ENCODE measurements at regions not wholly inside any gene's neighbourhood (a gene's known extent, or its start where the extent isn't known, plus 50 kb on each side); places are given as distances from the start of the nearest gene placed in this dataset.
A peak's percentile ranks its signal among the peaks of the same experiment; 100 is the strongest.

- no peak for DNase-seq
Observed at GRCh38 chr20:40538131-40538530, 150.9 kb downstream of the MAFB start.

- no peak for DNase-seq
Observed at GRCh38 chr20:40536808-40537207, 152.2 kb downstream of the MAFB start.

GRCh38 chr20:40535816-40536215 lies 153.2 kb downstream of the MAFB start:
- no peak for DNase-seq

DNA sequence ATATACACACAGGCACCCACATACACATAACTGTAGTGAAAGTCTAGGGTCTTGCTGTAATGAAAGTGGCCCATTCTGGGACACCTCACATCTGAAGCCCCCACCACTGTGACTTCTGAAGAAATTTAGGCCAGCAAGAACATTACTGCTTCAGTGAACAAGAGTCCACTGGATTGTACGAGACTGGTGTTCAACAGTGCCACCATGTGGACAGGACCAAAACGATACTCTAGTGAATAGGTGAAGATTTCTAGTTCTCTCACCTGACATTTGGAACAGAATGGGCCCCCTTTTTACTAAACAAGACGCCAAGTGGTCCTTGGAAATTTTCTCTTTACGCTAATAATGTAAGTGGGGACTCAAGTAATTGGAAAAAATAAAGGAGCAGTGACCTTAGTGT lies 156.9 kb downstream of the MAFB start:
- DNase-seq: no peak

GRCh38 chr20:40525351-40525750 lies 163.7 kb downstream of the MAFB start:
- no peak for DNase-seq

DNA sequence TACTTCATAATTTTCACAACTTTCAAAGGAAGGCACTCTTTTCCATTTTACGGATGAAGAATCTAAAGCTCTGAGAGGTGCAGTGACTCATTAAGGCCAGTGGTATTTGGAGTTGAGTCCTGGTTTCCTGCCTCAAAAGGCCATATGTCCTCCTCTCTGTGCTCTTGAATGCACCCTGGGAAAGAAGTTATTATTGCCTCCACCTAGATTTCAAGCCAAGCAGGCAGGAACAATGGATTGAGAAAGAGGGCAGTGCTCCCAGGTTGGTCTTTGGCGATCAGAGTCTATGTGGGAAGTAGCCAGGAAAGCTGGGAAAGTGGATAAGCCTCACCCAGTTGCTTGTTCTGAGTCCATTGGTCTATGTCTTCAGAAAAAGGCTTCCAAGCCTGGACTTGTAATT lies 165.0 kb downstream of the MAFB start:
- DNase-seq: no peak

DNA sequence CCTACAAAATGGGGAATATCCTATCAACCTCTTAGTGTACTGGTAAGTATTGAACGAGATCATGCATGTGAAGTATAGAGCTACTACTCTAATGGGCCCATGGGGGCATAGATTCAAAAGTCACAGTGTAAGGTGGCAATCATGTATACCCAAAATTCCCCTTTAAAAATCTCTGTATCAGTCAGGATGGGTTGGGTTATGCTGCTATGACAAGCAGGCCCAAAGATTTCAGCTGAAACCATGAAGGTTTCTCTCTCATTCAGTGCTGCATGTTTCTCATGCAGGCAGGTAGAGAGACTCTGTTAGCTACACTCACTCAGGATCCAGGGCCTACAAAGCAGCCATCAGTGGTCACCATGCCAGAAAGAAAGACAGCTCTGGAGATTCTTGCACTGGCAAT lies 166.6 kb downstream of the MAFB start:
- no peak for DNase-seq

DNA sequence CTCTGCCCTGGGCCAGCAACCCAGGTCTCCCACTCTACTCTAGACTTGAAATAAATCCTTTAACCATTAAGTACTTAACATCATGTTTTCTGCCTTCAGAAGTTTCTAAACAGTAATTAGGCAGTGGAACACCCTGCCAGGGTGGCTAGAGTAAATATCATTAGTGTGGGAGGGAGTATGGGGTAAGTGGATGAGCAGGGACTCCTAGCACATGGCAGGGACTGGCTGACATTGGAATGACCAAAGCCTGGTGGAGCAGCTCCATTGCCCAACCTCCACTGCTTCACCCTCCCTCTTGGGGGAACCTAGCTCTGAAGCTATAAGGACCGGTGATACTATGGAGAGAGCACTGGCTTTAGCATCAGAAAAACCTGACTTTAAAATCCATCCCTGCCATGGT lies 167.1 kb downstream of the MAFB start:
- DNase-seq: no peak

DNA sequence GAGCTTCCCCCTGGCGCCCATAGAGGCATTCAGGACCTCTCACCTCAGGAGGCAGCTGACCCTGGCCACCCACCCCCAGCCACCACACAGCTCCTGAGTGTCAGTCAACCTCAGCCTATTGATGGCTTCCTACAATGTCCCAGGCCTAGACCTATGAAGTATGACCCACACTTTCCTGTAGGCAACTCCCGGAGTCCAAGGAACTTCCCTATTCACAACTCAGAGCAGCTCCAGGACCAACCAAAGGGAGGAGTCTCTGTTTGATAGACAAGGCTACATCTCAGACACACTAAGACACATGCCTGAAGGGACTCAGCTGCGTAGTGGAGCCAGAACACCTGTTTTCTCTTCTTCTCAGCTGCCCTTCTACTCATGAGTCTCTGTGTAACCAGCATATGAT lies 169.1 kb downstream of the MAFB start:
- DNase-seq: no peak

GRCh38 chr20:40512994-40513393 lies 176.0 kb downstream of the MAFB start:
- DNase-seq: no peak

DNA sequence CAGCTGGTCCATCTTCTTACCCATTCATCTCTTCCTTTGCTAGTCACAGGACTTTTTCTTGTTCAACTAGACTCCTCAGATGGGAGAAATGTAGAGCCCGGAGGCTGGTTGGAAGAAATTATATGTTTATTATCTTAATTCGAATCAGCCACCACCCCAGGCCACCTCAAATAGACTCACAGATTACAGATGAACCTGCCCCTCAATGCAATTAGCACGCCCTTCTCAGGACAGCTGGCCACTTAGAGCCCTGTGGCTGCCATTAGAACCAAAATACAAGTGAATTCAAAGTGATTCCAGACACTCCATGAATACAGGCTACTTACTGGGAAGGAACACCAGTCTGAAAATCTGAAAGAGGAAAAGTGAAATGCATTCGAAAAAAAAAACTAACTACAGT lies 176.4 kb downstream of the MAFB start:
- DNase-seq: no peak

DNA sequence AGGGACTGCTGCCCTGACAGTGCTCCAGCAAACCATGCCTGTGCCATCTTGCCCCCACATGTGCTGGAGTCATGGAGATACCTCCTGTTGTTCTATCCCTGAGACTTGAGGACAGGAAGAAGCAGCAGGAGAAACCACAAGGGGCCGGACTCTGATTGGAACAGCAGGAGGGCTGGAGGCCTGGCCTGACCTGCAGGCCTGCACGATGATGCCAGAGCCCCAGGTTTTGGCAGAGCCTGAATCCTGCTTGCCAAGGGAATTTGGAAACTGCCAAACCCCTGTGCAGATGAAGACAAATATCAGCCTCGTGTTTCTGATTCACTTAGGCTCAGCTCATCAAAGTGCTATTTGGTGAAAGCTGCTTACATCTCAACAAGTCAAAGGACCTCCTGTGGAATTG lies 177.6 kb downstream of the MAFB start:
- DNase-seq: peak; percentile 94 to 98

GRCh38 chr20:40510622-40511021 lies 178.4 kb downstream of the MAFB start:
- DNase-seq: no peak

- no peak for DNase-seq
Observed at GRCh38 chr20:40508821-40509220, 180.2 kb downstream of the MAFB start.

DNA sequence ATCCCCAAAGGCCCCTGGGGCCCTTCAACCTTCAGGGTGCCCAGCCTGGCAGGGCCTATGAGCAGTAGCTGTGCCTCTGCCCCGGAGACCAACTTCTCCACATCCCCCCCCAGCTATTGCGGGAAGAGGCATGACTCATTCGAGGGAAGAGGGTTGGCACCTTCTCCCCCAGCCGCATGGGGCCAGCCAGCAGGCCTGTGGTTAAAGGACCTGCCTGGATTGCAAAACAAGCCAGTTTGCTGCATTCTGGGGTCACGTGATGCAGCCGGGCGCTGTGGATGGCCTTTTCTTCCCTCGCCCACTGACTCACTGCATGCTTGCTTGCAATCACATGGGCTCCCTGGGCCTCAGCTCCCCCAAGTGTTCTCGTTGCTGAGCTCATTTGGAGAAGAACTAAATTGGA lies 182.5 kb downstream of the MAFB start:
- DNase-seq: peak; percentile 46 to 88

GRCh38 chr20:40503119-40503518 lies 185.9 kb downstream of the MAFB start:
- DNase-seq: no peak

GRCh38 chr20:40502576-40502975 lies 186.5 kb downstream of the MAFB start:
- DNase-seq: no peak

DNA sequence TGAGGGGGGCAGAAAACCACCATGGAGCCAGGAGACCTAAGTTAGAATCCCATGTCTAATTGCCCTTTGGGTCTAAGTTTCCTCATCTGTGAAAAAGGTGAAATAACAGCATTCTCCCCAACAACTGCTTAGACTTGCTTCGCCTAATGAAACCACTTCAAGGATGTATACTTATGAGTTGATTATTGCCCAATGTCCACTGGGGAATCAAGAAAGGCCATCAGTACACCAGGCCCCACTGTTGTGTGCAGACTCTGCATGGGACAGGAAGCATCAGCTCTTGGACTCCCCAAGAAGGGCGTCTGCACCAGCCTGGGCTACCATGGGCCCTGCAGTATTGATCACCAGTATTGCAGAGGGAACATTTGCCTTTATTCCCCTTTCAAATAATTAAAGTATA lies 189.6 kb downstream of the MAFB start:
- DNase-seq: no peak

GRCh38 chr20:40497899-40498691 lies 190.9 kb downstream of the MAFB start:
- no peak for DNase-seq

DNA sequence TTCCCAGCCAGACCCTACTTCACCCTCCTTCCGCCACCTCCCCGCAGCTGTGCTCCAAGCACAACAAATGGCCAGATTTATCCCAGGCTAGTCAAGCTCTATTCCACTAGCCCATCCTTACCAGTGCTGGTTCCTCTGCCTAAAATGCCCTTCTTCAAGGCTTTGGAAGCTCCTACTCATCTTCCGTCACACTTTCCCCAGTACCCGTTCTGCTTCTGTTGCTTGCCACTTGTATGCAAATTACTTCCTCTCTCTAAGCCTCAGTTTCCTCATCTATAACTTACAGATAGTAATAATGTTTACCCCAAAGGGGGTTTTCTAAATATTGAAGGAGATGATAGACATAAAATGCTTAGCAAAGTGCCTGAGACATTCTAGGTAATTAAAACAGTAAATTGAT lies 193.1 kb downstream of the MAFB start:
- DNase-seq: no peak

- no peak for DNase-seq
Observed at GRCh38 chr20:40494248-40494647, 194.8 kb downstream of the MAFB start.

- DNase-seq: no peak
Observed at GRCh38 chr20:40493549-40493948, 195.5 kb downstream of the MAFB start.

GRCh38 chr20:40493071-40493470 lies 196.0 kb downstream of the MAFB start:
- DNase-seq: peak in 1 of 2 experiments; percentile 47

- DNase-seq: no peak
Observed at GRCh38 chr20:40491009-40491590, 197.9 kb downstream of the MAFB start.

- no peak for DNase-seq
Observed at GRCh38 chr20:40489886-40490285, 199.2 kb downstream of the MAFB start.
